CD14-positive monocyte (primary cell): ENCODE measurements at regions not wholly inside any gene's neighbourhood (a gene's known extent, or its start where the extent isn't known, plus 50 kb on each side); places are given as distances from the start of the nearest gene placed in this dataset.

Experiments used
- DNase-seq, 3 donors: peaks; one replicate each; pipeline ENCODE4 v3.0.0-alpha.2; 2011 to 2022
- H2AFZ ChIP-seq: 2 replicates; pipeline ENCODE4 v1.6.0; 2012; ENCODE audit warnings: mild to moderate bottlenecking, low read depth, low read length, inconsistent platforms; ENCODE audit not compliant: insufficient read depth, poor library complexity, severe bottlenecking
- H3K27ac ChIP-seq, 2 donors: 1 replicate in 1 of 2; 2 replicates in 1 of 2; pipeline ENCODE4 v1.5.1; 2012 to 2013; ENCODE audit warnings: low read length in 2 of 2, control low read depth in 1 of 2, inconsistent platforms in 1 of 2, low read depth in 1 of 2, mild to moderate bottlenecking in 1 of 2
- H3K27me3 ChIP-seq, 2 donors: one replicate each; pipeline versions ENCODE4 v1.6.0 to v1.6.1; 2011 to 2013; ENCODE audit warnings: low read length in 2 of 2; ENCODE audit not compliant: control insufficient read depth in 2 of 2, insufficient read depth in 2 of 2
- H3K36me3 ChIP-seq, 2 donors: replicated peaks in 1 of 2; 1 replicate in 1 of 2; 2 replicates in 1 of 2; pipeline versions ENCODE4 v1.5.1 to v1.6.1; 2012 to 2013; ENCODE audit warnings: low read length in 2 of 2, control low read depth in 1 of 2, inconsistent platforms in 1 of 2, mild to moderate bottlenecking in 1 of 2; ENCODE audit not compliant: insufficient read depth in 2 of 2, control insufficient read depth in 1 of 2
- H3K4me1 ChIP-seq, 2 donors: 1 replicate in 1 of 2; 2 replicates in 1 of 2; pipeline versions ENCODE4 v1.5.1 to v1.6.1; 2012 to 2013; ENCODE audit warnings: low read length in 2 of 2, control low read depth in 1 of 2, inconsistent platforms in 1 of 2, mild to moderate bottlenecking in 1 of 2, moderate library complexity in 1 of 2; ENCODE audit not compliant: insufficient read depth in 2 of 2, control insufficient read depth in 1 of 2
- H3K4me2 ChIP-seq: replicated peaks from 2 replicates; pipeline ENCODE3; 2012; ENCODE audit warnings: low read length, moderate library complexity, mild to moderate bottlenecking; ENCODE audit not compliant: poor library complexity, severe bottlenecking; ENCODE audit errors: extremely low read depth
- H3K4me3 ChIP-seq, 3 experiments: fragments of 200-600 bp in 1 of 3; sonication (generic) in 1 of 3; replicated peaks in 1 of 3; 1 replicate in 2 of 3; 2 replicates in 1 of 3; pipeline ENCODE4 v1.5.1; 2011 to 2013; ENCODE audit warnings: low read length in 3 of 3, mild to moderate bottlenecking in 3 of 3, control low read depth in 2 of 3, low read depth in 2 of 3, inconsistent platforms in 1 of 3, moderate library complexity in 1 of 3
- H3K79me2 ChIP-seq: 2 replicates; pipeline ENCODE4 v1.6.0; 2012; ENCODE audit warnings: mild to moderate bottlenecking, control low read depth, inconsistent platforms, low read length, moderate library complexity; ENCODE audit not compliant: insufficient read depth
- H3K9ac ChIP-seq: 2 replicates; pipeline ENCODE4 v1.6.0; 2017; ENCODE audit warnings: low read length, mild to moderate bottlenecking; ENCODE audit not compliant: insufficient read depth, poor library complexity, severe bottlenecking
- H3K9me3 ChIP-seq, 2 donors: replicated peaks in 1 of 2; 1 replicate in 1 of 2; 2 replicates in 1 of 2; pipeline versions ENCODE4 v1.5.1 to v1.6.1; 2012 to 2013; ENCODE audit warnings: low read length in 2 of 2, control low read depth in 1 of 2; ENCODE audit not compliant: control insufficient read depth in 1 of 2, insufficient read depth in 1 of 2
- H4K20me1 ChIP-seq: 2 replicates; pipeline ENCODE4 v1.6.0; 2012; ENCODE audit warnings: mild to moderate bottlenecking, low read length, control low read depth, moderate library complexity; ENCODE audit not compliant: insufficient read depth
- H3K27ac Mint-ChIP-seq, 7 donors: one replicate each; pipeline ENCODE4 v1.8.0; 2020; ENCODE audit warnings: mild to moderate bottlenecking in 7 of 7, mixed read lengths in 7 of 7, moderate library complexity in 6 of 7, inconsistent platforms in 2 of 7
- H3K27me3 Mint-ChIP-seq, 3 donors: one replicate each; pipeline ENCODE4 v1.8.0; 2021 to 2022; ENCODE audit warnings: low read depth in 3 of 3, mild to moderate bottlenecking in 3 of 3, mixed read lengths in 3 of 3, moderate library complexity in 3 of 3, inconsistent platforms in 1 of 3
- H3K36me3 Mint-ChIP-seq, 2 donors: one replicate each; pipeline ENCODE4 v1.8.0; 2020; ENCODE audit warnings: mixed read lengths in 2 of 2, inconsistent platforms in 1 of 2, mild to moderate bottlenecking in 1 of 2
- H3K4me1 Mint-ChIP-seq: one replicate; pipeline ENCODE4 v1.8.0; 2020; ENCODE audit warnings: mild to moderate bottlenecking, mixed read lengths
- H3K4me3 Mint-ChIP-seq, 2 donors: one replicate each; pipeline ENCODE4 v1.8.0; 2020; ENCODE audit warnings: mild to moderate bottlenecking in 2 of 2, mixed read lengths in 2 of 2, moderate library complexity in 1 of 2
- H3K9me3 Mint-ChIP-seq, 7 donors: one replicate each; pipeline ENCODE4 v1.8.0; 2020 to 2022; ENCODE audit warnings: mixed read lengths in 7 of 7, mild to moderate bottlenecking in 6 of 7, moderate library complexity in 6 of 7, inconsistent platforms in 2 of 7
- WGBS: methylation state at CpG from one replicate; pipeline ENCODE4 v1.1.5; 2013; ENCODE audit warnings: missing lambda C conversion rate; ENCODE audit not compliant: insufficient coverage; 5-methylcytosine and 5-hydroxymethylcytosine counted together
- intact Hi-C, 2 donors: fragments of 100-400 bp; cut with micrococcal nuclease; formaldehyde crosslinking; loops; one replicate each; pipeline versions ENCODE4 v1.15.0 to v1.15.1; 2023
- TF ChIP-seq, protein P1 (sequence below): fragments of 200-600 bp; IDR thresholded peaks from one replicate; pipeline ENCODE4 v1.8.0; 2022; ENCODE audit warnings: antibody characterized with exemption, mild to moderate bottlenecking

- Histone ChIP-seq H3K9me3 (no peaks in the 10 kb centered on the region), H2AFZ (no peak overlapping the region), H3K4me2 (no peak overlapping the region), H3K27ac (no peak overlapping the region), H3K79me2 (no peaks in the 10 kb centered on the region), H3K9ac (no peak overlapping the region), H3K27me3 (no peaks in the 10 kb centered on the region), H3K36me3 (no peaks in the 10 kb centered on the region), H3K4me1 (no peaks in the 10 kb centered on the region), H4K20me1 (no peaks in the 10 kb centered on the region), H3K4me3 (no peak overlapping the region)
- no peak overlapping the region for H3K27ac Mint-ChIP-seq
- intact Hi-C loops = no loop called here
- no peaks in the 10 kb centered on the region for H3K27me3 Mint-ChIP-seq
- no peak overlapping the region for H3K4me3 Mint-ChIP-seq
- no peaks in the 10 kb centered on the region for H3K9me3 Mint-ChIP-seq
- H3K4me1 Mint-ChIP-seq = peaks cover 3% of the 10 kb centered on the region
- DNase-seq = no peak
- H3K36me3 Mint-ChIP-seq = no peaks in the 10 kb centered on the region
- TF ChIP-seq, protein P1, sequence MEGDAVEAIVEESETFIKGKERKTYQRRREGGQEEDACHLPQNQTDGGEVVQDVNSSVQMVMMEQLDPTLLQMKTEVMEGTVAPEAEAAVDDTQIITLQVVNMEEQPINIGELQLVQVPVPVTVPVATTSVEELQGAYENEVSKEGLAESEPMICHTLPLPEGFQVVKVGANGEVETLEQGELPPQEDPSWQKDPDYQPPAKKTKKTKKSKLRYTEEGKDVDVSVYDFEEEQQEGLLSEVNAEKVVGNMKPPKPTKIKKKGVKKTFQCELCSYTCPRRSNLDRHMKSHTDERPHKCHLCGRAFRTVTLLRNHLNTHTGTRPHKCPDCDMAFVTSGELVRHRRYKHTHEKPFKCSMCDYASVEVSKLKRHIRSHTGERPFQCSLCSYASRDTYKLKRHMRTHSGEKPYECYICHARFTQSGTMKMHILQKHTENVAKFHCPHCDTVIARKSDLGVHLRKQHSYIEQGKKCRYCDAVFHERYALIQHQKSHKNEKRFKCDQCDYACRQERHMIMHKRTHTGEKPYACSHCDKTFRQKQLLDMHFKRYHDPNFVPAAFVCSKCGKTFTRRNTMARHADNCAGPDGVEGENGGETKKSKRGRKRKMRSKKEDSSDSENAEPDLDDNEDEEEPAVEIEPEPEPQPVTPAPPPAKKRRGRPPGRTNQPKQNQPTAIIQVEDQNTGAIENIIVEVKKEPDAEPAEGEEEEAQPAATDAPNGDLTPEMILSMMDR = no peak
Observed at GRCh38 chr14:65308536-65308935, 104.0 kb upstream of the FUT8 start.

- H3K36me3 ChIP-seq = no peaks in the 10 kb centered on the region
- no peak overlapping the region for H3K9ac ChIP-seq
- no peak for DNase-seq
- no peaks in the 10 kb centered on the region for H3K4me1 ChIP-seq
- H3K4me2 ChIP-seq = no peak overlapping the region
- no peaks in the 10 kb centered on the region for H4K20me1 ChIP-seq
- no peaks in the 10 kb centered on the region for H3K27me3 ChIP-seq
- H2AFZ ChIP-seq = no peak overlapping the region
- no peak overlapping the region for H3K4me3 ChIP-seq
- Mint-ChIP-seq H3K27me3 (peaks cover 0 to 3% (median 0%) of the 10 kb centered on the region in 3 donors), H3K4me1 (peaks cover 3% of the 10 kb centered on the region), H3K9me3 (peaks cover 0 to 4% (median 1%) of the 10 kb centered on the region in 7 donors), H3K27ac (no peak overlapping the region), H3K36me3 (no peaks in the 10 kb centered on the region), H3K4me3 (no peak overlapping the region)
- no CpG with 5 or more reads among the region's 2 CpGs for WGBS
- no peaks in the 10 kb centered on the region for H3K79me2 ChIP-seq
- TF ChIP-seq, protein P1 = no peak
- intact Hi-C loops = no loop called here
- no peaks in the 10 kb centered on the region for H3K9me3 ChIP-seq
- H3K27ac ChIP-seq = no peak overlapping the region
Observed at GRCh38 chr14:65310568-65310967, 102.0 kb upstream of the FUT8 start.
